ENCODE measurements at regions not wholly inside any gene's neighbourhood (a gene's known extent, or its start where the extent isn't known, plus 50 kb on each side); places are given as distances from the start of the nearest gene placed in this dataset.

- in situ Hi-C loops (cut with MboI; ENCODE audit: low pct_unique_long_range_greater_than_20kb, low sequenced_read_pairs, unreplicated experiment) = no loop called here
- no peak for DNase-seq (ENCODE audit: low spot score)
- no peak for TF ChIP-seq CTCF (IDR thresholded peaks at IDR 0.05; ENCODE audit: extremely low read depth, insufficient read depth, missing control alignments)
These were observed 344.9 kb downstream of the EFNA5 start for GRCh38 chr5:107325866-107326265.

GRCh38 chr5:107324809-107325208 lies 345.9 kb downstream of the EFNA5 start:
- no peak for TF ChIP-seq CTCF (IDR thresholded peaks at IDR 0.05; ENCODE audit: extremely low read depth, insufficient read depth, missing control alignments)
- in situ Hi-C loops (cut with MboI; ENCODE audit: low pct_unique_long_range_greater_than_20kb, low sequenced_read_pairs, unreplicated experiment) = no loop called here

GRCh38 chr5:107324071-107324470 lies 346.7 kb downstream of the EFNA5 start:
- in situ Hi-C loops (cut with MboI; ENCODE audit: low pct_unique_long_range_greater_than_20kb, low sequenced_read_pairs, unreplicated experiment) = no loop called here
- TF ChIP-seq CTCF (IDR thresholded peaks at IDR 0.05; ENCODE audit: extremely low read depth, insufficient read depth, missing control alignments) = no peak
- no peak for DNase-seq (ENCODE audit: low spot score)

More at GRCh38 chr5:107324809-107325208, 345.9 kb downstream of the EFNA5 start:
- no peak for DNase-seq (ENCODE audit: low spot score)

GRCh38 chr5:107323536-107323935 lies 347.2 kb downstream of the EFNA5 start:
- TF ChIP-seq CTCF (IDR thresholded peaks at IDR 0.05; ENCODE audit: extremely low read depth, insufficient read depth, missing control alignments) = no peak
- in situ Hi-C loops (cut with MboI; ENCODE audit: low pct_unique_long_range_greater_than_20kb, low sequenced_read_pairs, unreplicated experiment) = no loop called here
- no peak for DNase-seq (ENCODE audit: low spot score)

- DNase-seq (ENCODE audit: low spot score) = no peak
These were observed 347.8 kb downstream of the EFNA5 start for GRCh38 chr5:107322936-107323335.

GRCh38 chr5:107321906-107322305 lies 348.8 kb downstream of the EFNA5 start:
- in situ Hi-C loops (cut with MboI; ENCODE audit: low pct_unique_long_range_greater_than_20kb, low sequenced_read_pairs, unreplicated experiment) = no loop called here
- no peak for TF ChIP-seq CTCF (IDR thresholded peaks at IDR 0.05; ENCODE audit: extremely low read depth, insufficient read depth, missing control alignments)
- no peak for DNase-seq (ENCODE audit: low spot score)

More at GRCh38 chr5:107322936-107323335, 347.8 kb downstream of the EFNA5 start:
- in situ Hi-C loops (cut with MboI; ENCODE audit: low pct_unique_long_range_greater_than_20kb, low sequenced_read_pairs, unreplicated experiment) = no loop called here
- no peak for TF ChIP-seq CTCF (IDR thresholded peaks at IDR 0.05; ENCODE audit: extremely low read depth, insufficient read depth, missing control alignments)

- no peak for DNase-seq (ENCODE audit: low spot score)
- TF ChIP-seq CTCF (IDR thresholded peaks at IDR 0.05; ENCODE audit: extremely low read depth, insufficient read depth, missing control alignments) = no peak
- in situ Hi-C loops (cut with MboI; ENCODE audit: low pct_unique_long_range_greater_than_20kb, low sequenced_read_pairs, unreplicated experiment) = no loop called here
These were observed 349.9 kb downstream of the EFNA5 start for GRCh38 chr5:107320846-107321245.
